ENCODE measurements at regions not wholly inside any gene's neighbourhood (a gene's known extent, or its start where the extent isn't known, plus 50 kb on each side); places are given as distances from the start of the nearest gene placed in this dataset.

DNA sequence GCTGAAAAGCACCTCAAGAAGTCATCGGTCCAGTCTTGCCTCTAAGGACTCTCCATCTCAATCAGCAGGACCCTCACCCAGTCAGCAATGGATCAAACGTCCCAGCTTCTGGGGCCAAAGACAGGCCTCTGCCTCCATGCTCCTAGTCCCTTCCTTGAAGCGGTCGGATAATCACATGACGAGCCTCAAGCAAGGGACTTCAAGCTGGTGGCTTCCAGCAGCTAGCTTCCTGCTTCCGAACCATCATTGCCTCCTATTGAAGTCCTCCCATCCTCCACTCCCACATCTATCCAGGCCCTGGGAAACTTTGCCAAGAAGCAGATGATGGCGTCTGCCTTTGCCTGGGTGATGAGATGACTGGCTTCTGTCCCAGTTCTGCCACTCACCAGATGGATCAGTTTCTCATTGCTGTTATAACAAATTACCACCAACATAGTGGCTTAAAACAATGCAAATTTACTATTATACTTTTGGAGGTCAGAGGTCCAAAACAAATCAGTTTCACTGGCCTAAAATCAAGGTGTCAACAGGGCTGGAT lies 135.2 kb upstream of the MAMLD1 start:
- WGBS, 2 donors (ENCODE audit: extremely low coverage in 2 of 2, insufficient read length in 2 of 2, insufficient replicate concordance in 1 of 2) = no CpG with 5 or more reads among the region's 7 CpGs
- Histone ChIP-seq H3K9me3 (replicated peaks in 1 of 2; ENCODE audit: control insufficient read depth in 2 of 2, insufficient read depth in 1 of 2, low read depth in 1 of 2, low read length in 2 of 2) (no peaks in the 10 kb centered on the region), H2BK12ac (ENCODE audit: low read length) (no peak overlapping the region), H2BK120ac (ENCODE audit: low read depth, low read length) (no peak overlapping the region), H3K79me1 (ENCODE audit: low read depth, low read length) (no peaks in the 10 kb centered on the region), H3K14ac (ENCODE audit: low read length) (no peak overlapping the region), H4K8ac (ENCODE audit: low read depth, low read length) (no peak overlapping the region), H3K4me2 (ENCODE audit: insufficient read depth, low read length, poor library complexity, severe bottlenecking) (no peak overlapping the region), H2BK5ac (ENCODE audit: low read length) (no peak overlapping the region), H3K4ac (ENCODE audit: low read length) (no peak overlapping the region), H3K4me3 (ENCODE audit: low read length in 2 of 2) (no peak overlapping the region), H3K27me3 (ENCODE audit: control insufficient read depth in 3 of 3, insufficient read depth in 3 of 3, low read depth in 1 of 3, low read length in 3 of 3) (peaks cover 0 to 8% (median 0%) of the 10 kb centered on the region in 3 experiments), H2BK15ac (ENCODE audit: low read length) (no peak overlapping the region), H2AK5ac (ENCODE audit: low read depth, low read length) (no peak overlapping the region), H3K27ac (replicated peaks; ENCODE audit: low read length) (no peak overlapping the region), H3K18ac (ENCODE audit: low read length) (no peak overlapping the region), H3K4me1 (ENCODE audit: control insufficient read depth in 2 of 2, insufficient read depth in 1 of 2, low read depth in 1 of 2, low read length in 2 of 2) (peaks cover 0 to 8% of the 10 kb centered on the region in 2 donors), H3K23ac (ENCODE audit: low read depth, low read length, poor library complexity) (no peak overlapping the region), H3K36me3 (replicated peaks in 1 of 2; ENCODE audit: control insufficient read depth in 2 of 2, insufficient read depth in 2 of 2, low read length in 2 of 2) (no peaks in the 10 kb centered on the region), H2AFZ (ENCODE audit: low read length) (no peak overlapping the region), H3K9ac (ENCODE audit: low read depth, low read length, poor library complexity) (no peak overlapping the region), H4K91ac (ENCODE audit: low read depth, low read length, poor library complexity) (no peak overlapping the region)
- DNase-seq (ENCODE audit: low spot score) = no peak

- no peak overlapping the region for H2BK120ac ChIP-seq (ENCODE audit: low read depth, low read length)
- no peak for DNase-seq (ENCODE audit: low spot score)
- H3K9ac ChIP-seq (ENCODE audit: low read depth, low read length, poor library complexity) = no peak overlapping the region
- WGBS, 2 donors (ENCODE audit: extremely low coverage in 2 of 2, insufficient read length in 2 of 2, insufficient replicate concordance in 1 of 2) = no CpG with 5 or more reads among the region's 3 CpGs
- no peak overlapping the region for H3K4ac ChIP-seq (ENCODE audit: low read length)
- no peak overlapping the region for H3K4me3 ChIP-seq (ENCODE audit: low read length in 2 of 2)
- H2AFZ ChIP-seq (ENCODE audit: low read length) = no peak overlapping the region
- H3K4me1 ChIP-seq (ENCODE audit: control insufficient read depth in 2 of 2, insufficient read depth in 1 of 2, low read depth in 1 of 2, low read length in 2 of 2) = peaks cover 0 to 8% of the 10 kb centered on the region in 2 donors
- no peak overlapping the region for H3K4me2 ChIP-seq (ENCODE audit: insufficient read depth, low read length, poor library complexity, severe bottlenecking)
- peaks cover 0 to 8% (median 0%) of the 10 kb centered on the region in 3 experiments for H3K27me3 ChIP-seq (ENCODE audit: control insufficient read depth in 3 of 3, insufficient read depth in 3 of 3, low read depth in 1 of 3, low read length in 3 of 3)
- H2BK15ac ChIP-seq (ENCODE audit: low read length) = no peak overlapping the region
- H4K8ac ChIP-seq (ENCODE audit: low read depth, low read length) = no peak overlapping the region
- no peak overlapping the region for H3K18ac ChIP-seq (ENCODE audit: low read length)
- H3K79me1 ChIP-seq (ENCODE audit: low read depth, low read length) = no peaks in the 10 kb centered on the region
- no peak overlapping the region for H2BK12ac ChIP-seq (ENCODE audit: low read length)
- no peak overlapping the region for H2BK5ac ChIP-seq (ENCODE audit: low read length)
- H2AK5ac ChIP-seq (ENCODE audit: low read depth, low read length) = no peak overlapping the region
- H3K27ac ChIP-seq (replicated peaks; ENCODE audit: low read length) = no peak overlapping the region
- H3K14ac ChIP-seq (ENCODE audit: low read length) = no peak overlapping the region
- H4K91ac ChIP-seq (ENCODE audit: low read depth, low read length, poor library complexity) = no peak overlapping the region
- H3K36me3 ChIP-seq (replicated peaks in 1 of 2; ENCODE audit: control insufficient read depth in 2 of 2, insufficient read depth in 2 of 2, low read length in 2 of 2) = no peaks in the 10 kb centered on the region
- H3K23ac ChIP-seq (ENCODE audit: low read depth, low read length, poor library complexity) = no peak overlapping the region
- H3K9me3 ChIP-seq (replicated peaks in 1 of 2; ENCODE audit: control insufficient read depth in 2 of 2, insufficient read depth in 1 of 2, low read depth in 1 of 2, low read length in 2 of 2) = no peaks in the 10 kb centered on the region
These were observed 134.7 kb upstream of the MAMLD1 start for GRCh38 chrX:150228431-150228830.

GRCh38 chrX:150229030-150229429 lies 134.1 kb upstream of the MAMLD1 start:
- no peak overlapping the region for H2BK12ac ChIP-seq (ENCODE audit: low read length)
- H4K91ac ChIP-seq (ENCODE audit: low read depth, low read length, poor library complexity) = no peak overlapping the region
- no peak overlapping the region for H3K9ac ChIP-seq (ENCODE audit: low read depth, low read length, poor library complexity)
- no peak overlapping the region for H4K8ac ChIP-seq (ENCODE audit: low read depth, low read length)
- WGBS, 2 donors (ENCODE audit: extremely low coverage in 2 of 2, insufficient read length in 2 of 2, insufficient replicate concordance in 1 of 2) = no CpG with 5 or more reads among the region's 1 CpG
- no peak overlapping the region for H3K4ac ChIP-seq (ENCODE audit: low read length)
- H3K27ac ChIP-seq (replicated peaks; ENCODE audit: low read length) = no peak overlapping the region
- DNase-seq (ENCODE audit: low spot score) = no peak
- peaks cover 0 to 9% (median 0%) of the 10 kb centered on the region in 3 experiments for H3K27me3 ChIP-seq (ENCODE audit: control insufficient read depth in 3 of 3, insufficient read depth in 3 of 3, low read depth in 1 of 3, low read length in 3 of 3)
- H2BK5ac ChIP-seq (ENCODE audit: low read length) = no peak overlapping the region
- H3K4me2 ChIP-seq (ENCODE audit: insufficient read depth, low read length, poor library complexity, severe bottlenecking) = no peak overlapping the region
- no peak overlapping the region for H2BK120ac ChIP-seq (ENCODE audit: low read depth, low read length)
- H3K14ac ChIP-seq (ENCODE audit: low read length) = no peak overlapping the region
- no peak overlapping the region for H2AK5ac ChIP-seq (ENCODE audit: low read depth, low read length)
- H3K79me1 ChIP-seq (ENCODE audit: low read depth, low read length) = no peaks in the 10 kb centered on the region
- no peak overlapping the region for H3K4me3 ChIP-seq (ENCODE audit: low read length in 2 of 2)
- no peak overlapping the region for H3K18ac ChIP-seq (ENCODE audit: low read length)
- no peak overlapping the region for H2AFZ ChIP-seq (ENCODE audit: low read length)
- no peaks in the 10 kb centered on the region for H3K36me3 ChIP-seq (replicated peaks in 1 of 2; ENCODE audit: control insufficient read depth in 2 of 2, insufficient read depth in 2 of 2, low read length in 2 of 2)
- peaks cover 0 to 8% of the 10 kb centered on the region in 2 donors for H3K4me1 ChIP-seq (ENCODE audit: control insufficient read depth in 2 of 2, insufficient read depth in 1 of 2, low read depth in 1 of 2, low read length in 2 of 2)
- no peak overlapping the region for H3K23ac ChIP-seq (ENCODE audit: low read depth, low read length, poor library complexity)
- H2BK15ac ChIP-seq (ENCODE audit: low read length) = no peak overlapping the region
- H3K9me3 ChIP-seq (replicated peaks in 1 of 2; ENCODE audit: control insufficient read depth in 2 of 2, insufficient read depth in 1 of 2, low read depth in 1 of 2, low read length in 2 of 2) = no peaks in the 10 kb centered on the region

DNA sequence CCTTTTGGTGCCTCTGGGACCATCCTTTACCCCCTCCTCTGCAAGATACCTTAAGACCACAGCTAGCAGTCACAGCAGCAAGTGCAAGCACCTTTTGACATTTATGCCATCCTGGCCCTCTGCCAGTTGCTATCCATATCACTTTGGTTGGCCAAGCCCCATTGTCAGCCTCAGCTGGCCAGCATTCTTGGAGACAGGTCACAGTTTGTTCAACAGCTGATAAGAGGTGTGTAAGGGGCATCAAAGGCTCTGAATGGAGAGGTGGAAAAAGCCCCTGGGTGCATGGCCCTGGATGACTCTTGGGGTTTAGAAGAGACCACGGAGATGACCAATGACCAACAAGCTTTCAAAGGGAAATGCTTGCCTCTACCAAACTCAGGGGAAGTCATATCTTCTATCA lies 133.6 kb upstream of the MAMLD1 start:
- Histone ChIP-seq H3K9me3 (replicated peaks in 1 of 2; ENCODE audit: control insufficient read depth in 2 of 2, insufficient read depth in 1 of 2, low read depth in 1 of 2, low read length in 2 of 2) (no peaks in the 10 kb centered on the region), H3K14ac (ENCODE audit: low read length) (no peak overlapping the region), H3K27me3 (ENCODE audit: control insufficient read depth in 3 of 3, insufficient read depth in 3 of 3, low read depth in 1 of 3, low read length in 3 of 3) (peaks cover 0 to 12% (median 0%) of the 10 kb centered on the region in 3 experiments), H4K91ac (ENCODE audit: low read depth, low read length, poor library complexity) (no peak overlapping the region), H3K18ac (ENCODE audit: low read length) (no peak overlapping the region), H3K23ac (ENCODE audit: low read depth, low read length, poor library complexity) (no peak overlapping the region), H2BK15ac (ENCODE audit: low read length) (no peak overlapping the region), H3K4ac (ENCODE audit: low read length) (no peak overlapping the region), H2BK12ac (ENCODE audit: low read length) (peak overlapping the region; percentile 10), H3K79me1 (ENCODE audit: low read depth, low read length) (no peaks in the 10 kb centered on the region), H3K36me3 (replicated peaks in 1 of 2; ENCODE audit: control insufficient read depth in 2 of 2, insufficient read depth in 2 of 2, low read length in 2 of 2) (no peaks in the 10 kb centered on the region), H3K4me3 (ENCODE audit: low read length in 2 of 2) (no peak overlapping the region), H2AK5ac (ENCODE audit: low read depth, low read length) (no peak overlapping the region), H3K4me1 (ENCODE audit: control insufficient read depth in 2 of 2, insufficient read depth in 1 of 2, low read depth in 1 of 2, low read length in 2 of 2) (peaks cover 0 to 8% of the 10 kb centered on the region in 2 donors), H2AFZ (ENCODE audit: low read length) (no peak overlapping the region), H3K27ac (replicated peaks; ENCODE audit: low read length) (no peak overlapping the region), H3K4me2 (ENCODE audit: insufficient read depth, low read length, poor library complexity, severe bottlenecking) (no peak overlapping the region), H2BK5ac (ENCODE audit: low read length) (no peak overlapping the region), H4K8ac (ENCODE audit: low read depth, low read length) (no peak overlapping the region), H3K9ac (ENCODE audit: low read depth, low read length, poor library complexity) (no peak overlapping the region), H2BK120ac (ENCODE audit: low read depth, low read length) (no peak overlapping the region)
- no peak for DNase-seq (ENCODE audit: low spot score)
- no CpG with 5 or more reads among the region's 1 CpG for WGBS, 2 donors (ENCODE audit: extremely low coverage in 2 of 2, insufficient read length in 2 of 2, insufficient replicate concordance in 1 of 2)

Measured in neuronal stem cell (in vitro differentiated cells).